Stimulated activated naive B cell treated with anti-CD40 and anti-IgM and Interleukin-4, amounts not matched to agents 10 μg/mL and 1 μg/mL and 100 μg/mL, for 72 hours (primary cell): ENCODE measurements at regions not wholly inside any gene's neighbourhood (a gene's known extent, or its start where the extent isn't known, plus 50 kb on each side); places are given as distances from the start of the nearest gene placed in this dataset.
"Not testable (repeated sequence)": the region's sequence is repeated elsewhere in the genome, so short reads cannot be mapped to it uniquely, and the experiment has no call there.

Source experiments
- ATAC-seq, 2 donors: fragments of 150-1000 bp; cut with Tn5 transposase; replicated peaks; 2 replicates each; pipeline ENCODE4 v1.10.0; 2021; ENCODE audit warnings: moderate library complexity in 1 of 2
- DNase-seq: peaks from one replicate; pipeline ENCODE4 v3.0.0; 2021
- H3K27ac Mint-ChIP-seq: one replicate; pipeline ENCODE4 v1.8.0; 2022; ENCODE audit warnings: mild to moderate bottlenecking, mixed read lengths
- H3K27me3 Mint-ChIP-seq, 2 donors: one replicate each; pipeline ENCODE4 v1.8.0; 2022; ENCODE audit warnings: mixed read lengths in 2 of 2
- H3K36me3 Mint-ChIP-seq, 2 donors: one replicate each; pipeline ENCODE4 v1.8.0; 2022; ENCODE audit warnings: mixed read lengths in 2 of 2, mild to moderate bottlenecking in 1 of 2
- H3K4me1 Mint-ChIP-seq, 2 donors: one replicate each; pipeline ENCODE4 v1.8.0; 2022; ENCODE audit warnings: mixed read lengths in 2 of 2, mild to moderate bottlenecking in 1 of 2
- H3K4me3 Mint-ChIP-seq, 2 donors: one replicate each; pipeline ENCODE4 v1.8.0; 2022; ENCODE audit warnings: mild to moderate bottlenecking in 2 of 2, mixed read lengths in 2 of 2, moderate library complexity in 1 of 2
- H3K9me3 Mint-ChIP-seq, 2 donors: one replicate each; pipeline ENCODE4 v1.8.0; 2022; ENCODE audit warnings: mixed read lengths in 2 of 2, mild to moderate bottlenecking in 1 of 2

GRCh38 chr16:88128556-88128955, 177.3 kb downstream of the BANP start:
- H3K27me3 Mint-ChIP-seq = peaks cover 0 to 14% of the 10 kb centered on the region in 2 donors
- no peak overlapping the region for H3K27ac Mint-ChIP-seq
- ATAC-seq = no peak

DNA sequence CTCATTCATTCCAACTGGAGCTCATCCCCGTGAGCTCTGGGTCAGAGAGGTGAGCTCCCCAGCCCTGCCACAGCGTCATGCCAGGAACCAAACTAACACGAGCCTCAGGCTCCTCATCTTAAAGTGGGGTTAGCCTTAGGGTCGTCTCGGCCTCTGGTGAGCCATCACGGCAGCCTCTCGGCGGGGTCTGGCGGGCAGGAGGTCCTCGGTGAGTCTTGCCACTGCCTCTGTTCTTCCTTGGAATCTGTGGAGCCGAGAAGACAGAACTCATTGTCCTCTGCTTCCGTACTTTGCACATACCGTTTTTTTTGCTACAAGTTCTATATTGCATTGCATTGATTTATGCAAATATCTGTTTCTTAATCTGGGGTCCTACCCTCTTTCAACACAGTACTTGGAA, 177.9 kb downstream of the BANP start:
- H3K36me3 Mint-ChIP-seq, H3K4me3 Mint-ChIP-seq, H3K4me1 Mint-ChIP-seq, H3K27ac Mint-ChIP-seq, DNase-seq, H3K9me3 Mint-ChIP-seq, ATAC-seq: not testable (repeated sequence)
- peaks cover 0 to 14% of the 10 kb centered on the region in 2 donors for H3K27me3 Mint-ChIP-seq

More at GRCh38 chr16:88128556-88128955, 177.3 kb downstream of the BANP start:
- no peak overlapping the region for H3K4me3 Mint-ChIP-seq
- H3K4me1 Mint-ChIP-seq = peaks cover 0 to 7% of the 10 kb centered on the region in 2 donors
- DNase-seq = no peak
- no peaks in the 10 kb centered on the region for H3K9me3 Mint-ChIP-seq
- no peaks in the 10 kb centered on the region for H3K36me3 Mint-ChIP-seq

DNA sequence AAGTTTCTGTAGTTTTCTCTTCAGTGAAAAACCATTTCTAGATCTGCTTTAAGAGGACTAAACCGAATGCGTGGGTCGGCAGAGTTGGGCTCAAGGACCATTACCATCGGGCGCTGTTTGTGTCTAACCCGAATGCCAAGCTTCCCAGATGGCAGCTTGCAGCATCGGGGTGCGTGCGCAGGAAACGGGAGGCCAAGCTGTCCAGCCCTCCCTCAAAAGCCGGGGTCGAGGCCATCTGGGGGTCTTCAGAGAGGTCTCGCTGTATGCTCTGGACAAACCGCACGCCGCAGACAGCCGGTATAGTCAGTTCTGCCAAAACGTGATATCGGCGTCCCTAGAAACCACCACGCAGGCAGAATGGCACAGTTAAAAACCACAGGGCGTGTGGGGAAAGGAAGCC, 178.8 kb downstream of the BANP start:
- Mint-ChIP-seq H3K9me3 (no peaks in the 10 kb centered on the region), H3K27ac (no peak overlapping the region), H3K4me3 (no peak overlapping the region), H3K27me3 (peaks cover 0 to 14% of the 10 kb centered on the region in 2 donors), H3K36me3 (no peaks in the 10 kb centered on the region), H3K4me1 (peaks cover 0 to 7% of the 10 kb centered on the region in 2 donors)
- ATAC-seq (no peak), DNase-seq (no peak)

- H3K36me3 Mint-ChIP-seq = no peaks in the 10 kb centered on the region
- H3K27me3 Mint-ChIP-seq = peaks cover 0 to 14% of the 10 kb centered on the region in 2 donors
- peaks cover 0 to 7% of the 10 kb centered on the region in 2 donors for H3K4me1 Mint-ChIP-seq
- H3K9me3 Mint-ChIP-seq = no peaks in the 10 kb centered on the region
- no peak overlapping the region for H3K27ac Mint-ChIP-seq
- H3K4me3 Mint-ChIP-seq = no peak overlapping the region
- no peak for DNase-seq
- ATAC-seq = no peak
Observed at GRCh38 chr16:88130681-88131080, 179.4 kb downstream of the BANP start.

DNA sequence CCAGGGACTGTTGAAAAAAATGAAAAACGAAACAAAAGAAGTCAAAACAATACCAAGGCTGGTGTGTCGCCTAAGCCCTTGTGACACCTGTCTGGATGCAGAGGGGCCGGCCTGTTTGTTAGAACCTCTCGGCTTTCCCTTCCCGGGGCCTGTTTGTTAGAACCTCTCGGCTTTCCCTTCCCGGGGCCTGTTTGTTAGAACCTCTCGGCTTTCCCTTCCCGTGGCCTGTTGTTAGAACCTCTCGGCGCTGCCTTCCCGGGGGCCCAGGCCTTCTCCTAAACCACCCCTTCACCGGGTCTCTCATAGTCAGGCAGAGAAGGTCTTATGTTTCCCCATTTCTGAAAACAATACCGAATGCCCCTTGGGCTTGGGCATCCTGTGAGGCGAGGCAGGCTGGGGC, 180.0 kb downstream of the BANP start:
- DNase-seq = no peak

GRCh38 chr16:88131966-88132365, 180.7 kb downstream of the BANP start:
- Mint-ChIP-seq H3K27ac (no peak overlapping the region), H3K27me3 (peaks cover 0 to 14% of the 10 kb centered on the region in 2 donors), H3K4me1 (peaks cover 0 to 7% of the 10 kb centered on the region in 2 donors), H3K36me3 (no peaks in the 10 kb centered on the region), H3K9me3 (no peaks in the 10 kb centered on the region), H3K4me3 (no peak overlapping the region)
- no peak for ATAC-seq
- no peak for DNase-seq

More for the DNA sequence above, 180.0 kb downstream of the BANP start:
- H3K27ac Mint-ChIP-seq = no peak overlapping the region
- H3K27me3 Mint-ChIP-seq = peaks cover 0 to 14% of the 10 kb centered on the region in 2 donors
- H3K4me3 Mint-ChIP-seq = no peak overlapping the region
- peaks cover 0 to 7% of the 10 kb centered on the region in 2 donors for H3K4me1 Mint-ChIP-seq
- no peaks in the 10 kb centered on the region for H3K9me3 Mint-ChIP-seq
- H3K36me3 Mint-ChIP-seq = no peaks in the 10 kb centered on the region
- ATAC-seq = no peak

- peaks cover 0 to 1% of the 10 kb centered on the region in 2 donors for H3K36me3 Mint-ChIP-seq
- peaks cover 0 to 13% of the 10 kb centered on the region in 2 donors for H3K27me3 Mint-ChIP-seq
- DNase-seq (no peak), ATAC-seq (no peak)
- H3K9me3 Mint-ChIP-seq = peaks cover 3 to 4% of the 10 kb centered on the region in 2 donors
- H3K4me3 Mint-ChIP-seq = no peak overlapping the region
- no peak overlapping the region for H3K27ac Mint-ChIP-seq
- H3K4me1 Mint-ChIP-seq = peaks cover 0 to 7% of the 10 kb centered on the region in 2 donors
Observed at GRCh38 chr16:88132836-88133506, 181.7 kb downstream of the BANP start.

- peaks cover 0 to 7% of the 10 kb centered on the region in 2 donors for H3K4me1 Mint-ChIP-seq
- H3K36me3 Mint-ChIP-seq = peaks cover 3 to 4% of the 10 kb centered on the region in 2 donors
- H3K4me3 Mint-ChIP-seq = no peak overlapping the region
- ATAC-seq (no peak), DNase-seq (no peak)
- peaks cover 0 to 12% of the 10 kb centered on the region in 2 donors for H3K27me3 Mint-ChIP-seq
- no peak overlapping the region for H3K27ac Mint-ChIP-seq
- peaks cover 8% of the 10 kb centered on the region in 2 donors for H3K9me3 Mint-ChIP-seq
Observed at GRCh38 chr16:88133507-88133843, 182.2 kb downstream of the BANP start.

- H3K9me3 Mint-ChIP-seq = peaks cover 14 to 15% of the 10 kb centered on the region in 2 donors
- not testable (repeated sequence) for H3K4me1 Mint-ChIP-seq
Observed at GRCh38 chr16:88134172-88134898, 183.1 kb downstream of the BANP start.

GRCh38 chr16:88134899-88135682, 183.9 kb downstream of the BANP start:
- DNase-seq, H3K4me1 Mint-ChIP-seq, H3K27ac Mint-ChIP-seq, ATAC-seq, H3K4me3 Mint-ChIP-seq: not testable (repeated sequence)
- H3K27me3 Mint-ChIP-seq = peaks cover 0 to 12% of the 10 kb centered on the region in 2 donors
- H3K9me3 Mint-ChIP-seq = peaks cover 17 to 20% of the 10 kb centered on the region in 2 donors
- H3K36me3 Mint-ChIP-seq = peaks cover 4 to 15% of the 10 kb centered on the region in 2 donors

More at GRCh38 chr16:88134172-88134898, 183.1 kb downstream of the BANP start:
- H3K4me3 Mint-ChIP-seq, ATAC-seq, H3K27ac Mint-ChIP-seq, DNase-seq: not testable (repeated sequence)
- Mint-ChIP-seq H3K36me3 (peaks cover 4 to 10% of the 10 kb centered on the region in 2 donors), H3K27me3 (peaks cover 0 to 12% of the 10 kb centered on the region in 2 donors)

DNA sequence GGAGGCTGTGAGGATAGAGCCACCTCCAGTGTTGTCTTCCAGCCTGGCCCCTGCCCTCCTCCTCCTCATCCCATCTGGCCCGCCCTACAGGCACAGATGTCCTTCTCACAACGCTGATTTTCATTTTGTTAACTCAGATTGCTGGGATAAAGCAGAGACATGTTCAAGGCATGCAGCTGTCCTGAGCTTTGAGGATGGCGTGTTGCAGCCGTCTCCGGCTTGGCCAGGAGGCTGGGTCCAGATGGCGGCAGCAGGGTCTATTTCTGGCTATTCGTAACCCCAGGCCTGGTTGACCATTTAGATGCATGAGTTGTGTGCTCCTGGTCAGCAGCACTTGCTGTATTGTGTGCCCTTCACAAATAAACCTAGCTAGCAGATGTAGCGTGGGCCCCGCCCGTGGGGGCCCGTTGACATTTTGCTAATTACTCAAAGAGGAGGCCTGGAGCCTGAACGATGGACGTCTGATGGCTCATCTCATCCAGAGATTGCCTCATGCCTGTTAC, 185.0 kb downstream of the BANP start:
- Mint-ChIP-seq H3K27me3 (peaks cover 0 to 12% of the 10 kb centered on the region in 2 donors), H3K36me3 (peaks cover 6 to 18% of the 10 kb centered on the region in 2 donors), H3K9me3 (peaks cover 17 to 21% of the 10 kb centered on the region in 2 donors)
- not testable (repeated sequence) for H3K4me1 Mint-ChIP-seq, DNase-seq, ATAC-seq, H3K4me3 Mint-ChIP-seq, H3K27ac Mint-ChIP-seq

GRCh38 chr16:88136939-88137338, 185.7 kb downstream of the BANP start:
- peaks cover 0 to 12% of the 10 kb centered on the region in 2 donors for H3K27me3 Mint-ChIP-seq
- not testable (repeated sequence) for H3K27ac Mint-ChIP-seq, H3K4me1 Mint-ChIP-seq, ATAC-seq, H3K4me3 Mint-ChIP-seq, DNase-seq
- peaks cover 6 to 18% of the 10 kb centered on the region in 2 donors for H3K36me3 Mint-ChIP-seq
- H3K9me3 Mint-ChIP-seq = peaks cover 17 to 21% of the 10 kb centered on the region in 2 donors

DNA sequence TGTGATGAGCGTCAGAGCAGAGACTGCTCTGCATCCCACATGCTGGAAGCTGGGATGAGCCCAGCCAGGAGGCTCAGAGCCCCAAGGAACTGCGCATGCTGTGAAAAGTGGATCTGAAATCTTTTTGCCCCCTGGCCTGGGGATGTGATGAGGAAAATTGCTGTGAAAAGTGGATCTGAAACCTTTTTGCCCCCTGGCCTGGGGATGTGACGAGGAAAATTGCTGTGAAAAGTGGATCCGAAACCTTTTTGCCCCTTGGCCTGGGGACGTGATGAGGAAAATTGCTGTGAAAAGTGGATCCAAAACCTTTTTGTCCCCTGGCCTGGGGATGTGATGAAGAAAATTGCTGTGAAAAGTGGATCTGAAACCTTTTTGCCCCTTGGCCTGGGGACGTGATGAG, 187.9 kb downstream of the BANP start:
- not testable (repeated sequence) for H3K27me3 Mint-ChIP-seq, H3K4me1 Mint-ChIP-seq, H3K4me3 Mint-ChIP-seq, DNase-seq, H3K27ac Mint-ChIP-seq, ATAC-seq
- peaks cover 6 to 18% of the 10 kb centered on the region in 2 donors for H3K36me3 Mint-ChIP-seq
- peaks cover 17 to 21% of the 10 kb centered on the region in 2 donors for H3K9me3 Mint-ChIP-seq

DNA sequence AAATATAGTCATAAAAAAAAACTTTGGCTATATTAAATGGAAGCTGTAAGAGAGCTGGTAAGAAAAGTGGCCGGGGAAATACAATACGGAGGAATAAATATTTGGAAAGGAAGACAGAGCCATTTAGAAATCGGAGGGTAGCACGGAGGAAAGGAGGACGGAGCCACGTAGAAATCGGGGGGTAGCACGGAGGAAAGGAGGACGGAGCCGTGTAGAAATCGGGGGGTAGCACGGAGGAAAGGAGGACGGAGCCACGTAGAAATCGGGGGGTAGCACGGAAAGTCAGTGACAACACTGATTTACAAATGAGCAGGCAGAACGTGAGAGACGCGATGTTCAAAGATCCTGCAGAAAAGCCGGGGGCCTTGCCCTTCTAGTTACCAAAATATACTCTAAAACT, 189.0 kb downstream of the BANP start:
- peaks cover 6 to 18% of the 10 kb centered on the region in 2 donors for H3K36me3 Mint-ChIP-seq
- not testable (repeated sequence) for H3K4me1 Mint-ChIP-seq, H3K27me3 Mint-ChIP-seq, H3K4me3 Mint-ChIP-seq, ATAC-seq, H3K27ac Mint-ChIP-seq, DNase-seq
- peaks cover 17 to 21% of the 10 kb centered on the region in 2 donors for H3K9me3 Mint-ChIP-seq
